Erythroblast (primary cell): ENCODE measurements at regions not wholly inside any gene's neighbourhood (a gene's known extent, or its start where the extent isn't known, plus 50 kb on each side); places are given as distances from the start of the nearest gene placed in this dataset.

Experiments used
- GATA1 ChIP-seq: IDR thresholded peaks from 2 replicates; pipeline ENCODE4 v1.6.1; 2011; ENCODE audit warnings: low read depth, mild to moderate bottlenecking, control low read depth, low read length, moderate library complexity
- POLR2A ChIP-seq: IDR thresholded peaks from 2 replicates; pipeline ENCODE4 v1.6.1; 2011; ENCODE audit warnings: mild to moderate bottlenecking, low read length

DNA sequence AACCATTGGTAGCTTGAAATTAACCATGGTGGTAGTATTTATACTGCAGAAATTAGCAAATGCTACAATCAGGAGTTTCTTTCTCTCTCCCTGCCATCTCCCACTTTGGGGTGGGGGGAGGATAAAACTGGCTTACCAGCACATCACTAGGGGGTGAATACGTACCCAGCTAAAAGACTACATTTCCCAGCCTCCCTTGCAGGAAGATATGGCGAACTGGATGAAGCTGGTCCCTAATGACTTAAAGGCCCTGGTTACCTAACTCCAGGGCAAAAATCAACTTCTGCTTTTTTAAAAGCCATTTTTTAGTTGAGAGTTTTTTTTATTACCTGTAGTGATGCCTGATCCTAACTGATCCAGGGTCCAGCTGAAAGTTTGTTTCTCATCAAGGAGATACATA lies 70.3 kb upstream of the RAB12 start:
- TF ChIP-seq POLR2A = no peak
- TF ChIP-seq GATA1 = no peak
